A673 (cell line): ENCODE measurements at regions not wholly inside any gene's neighbourhood (a gene's known extent, or its start where the extent isn't known, plus 50 kb on each side); places are given as distances from the start of the nearest gene placed in this dataset.

Source experiments
- EZH2 ChIP-seq: fragments of 200-600 bp; sonication (generic); IDR thresholded peaks from 2 replicates; pipeline ENCODE4 v1.6.1; 2017; ENCODE audit warnings: borderline replicate concordance, low read depth, mild to moderate bottlenecking, mixed read lengths, antibody characterized with exemption, low read length; ENCODE audit not compliant: poor library complexity, severe bottlenecking
- TF ChIP-seq, protein P1 (sequence below): fragments of 300-800, 200-600 bp; sonication (generic); conservative IDR thresholded peaks from 2 replicates; pipeline ENCODE4 v1.5.1; 2017; ENCODE audit warnings: low read depth, mild to moderate bottlenecking, antibody characterized with exemption, low read length, moderate library complexity, mixed read lengths

DNA sequence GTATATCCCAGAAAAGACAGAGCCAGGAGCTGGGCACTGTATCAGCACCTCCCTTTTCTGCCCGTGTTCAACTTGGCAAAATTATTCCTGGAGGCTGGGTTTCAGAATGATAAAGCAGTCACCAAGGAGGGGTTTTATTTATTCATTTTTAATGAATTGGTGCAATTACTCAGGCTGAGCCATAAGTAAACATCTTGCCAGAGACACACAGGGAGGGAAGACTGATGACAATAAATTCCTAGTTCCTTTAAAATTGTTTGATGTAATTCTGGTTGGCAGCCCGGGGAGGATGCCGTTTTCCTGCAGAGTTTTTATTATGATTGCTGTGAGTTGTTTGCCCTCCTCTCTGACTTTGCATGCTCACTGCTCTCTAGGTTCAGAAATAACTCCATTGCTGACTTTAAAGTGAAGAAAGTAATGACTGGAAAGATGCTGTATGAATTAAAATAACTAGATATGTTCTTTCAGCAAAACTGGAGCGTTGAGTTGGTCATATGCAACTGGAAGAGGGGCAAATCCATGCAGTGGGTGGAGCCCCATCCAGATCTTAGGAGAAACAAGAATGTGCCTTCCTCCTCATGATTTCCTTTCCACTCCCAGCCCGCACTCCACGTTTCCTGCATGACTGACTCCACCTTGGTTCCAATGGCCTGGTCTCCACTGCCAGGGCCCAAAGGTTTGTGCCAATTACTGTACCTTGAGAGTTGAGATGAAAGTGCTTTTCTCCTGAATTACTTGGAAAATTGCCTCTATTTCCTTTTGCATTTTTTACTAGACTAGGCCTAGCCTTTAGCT lies 182.1 kb downstream of the RFC3 start:
- TF ChIP-seq, protein P1, sequence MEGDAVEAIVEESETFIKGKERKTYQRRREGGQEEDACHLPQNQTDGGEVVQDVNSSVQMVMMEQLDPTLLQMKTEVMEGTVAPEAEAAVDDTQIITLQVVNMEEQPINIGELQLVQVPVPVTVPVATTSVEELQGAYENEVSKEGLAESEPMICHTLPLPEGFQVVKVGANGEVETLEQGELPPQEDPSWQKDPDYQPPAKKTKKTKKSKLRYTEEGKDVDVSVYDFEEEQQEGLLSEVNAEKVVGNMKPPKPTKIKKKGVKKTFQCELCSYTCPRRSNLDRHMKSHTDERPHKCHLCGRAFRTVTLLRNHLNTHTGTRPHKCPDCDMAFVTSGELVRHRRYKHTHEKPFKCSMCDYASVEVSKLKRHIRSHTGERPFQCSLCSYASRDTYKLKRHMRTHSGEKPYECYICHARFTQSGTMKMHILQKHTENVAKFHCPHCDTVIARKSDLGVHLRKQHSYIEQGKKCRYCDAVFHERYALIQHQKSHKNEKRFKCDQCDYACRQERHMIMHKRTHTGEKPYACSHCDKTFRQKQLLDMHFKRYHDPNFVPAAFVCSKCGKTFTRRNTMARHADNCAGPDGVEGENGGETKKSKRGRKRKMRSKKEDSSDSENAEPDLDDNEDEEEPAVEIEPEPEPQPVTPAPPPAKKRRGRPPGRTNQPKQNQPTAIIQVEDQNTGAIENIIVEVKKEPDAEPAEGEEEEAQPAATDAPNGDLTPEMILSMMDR, result no peak
- TF ChIP-seq EZH2, result no peak
